SJSA1 (cell line): ENCODE measurements at regions not wholly inside any gene's neighbourhood (a gene's known extent, or its start where the extent isn't known, plus 50 kb on each side); places are given as distances from the start of the nearest gene placed in this dataset.

ENCODE experiments used
- DNase-seq, 2 experiments: peaks; one replicate each; pipeline ENCODE4 v3.0.0-alpha.2; 2015 to 2020; ENCODE audit warnings: low spot score in 2 of 2, low read depth in 1 of 2
- H3K27ac ChIP-seq: fragments of 250-450 bp; sonication (Bioruptor Pico); 2 replicates; pipeline ENCODE4 v1.5.1; 2020; ENCODE audit warnings: mild to moderate bottlenecking, moderate library complexity
- H3K27me3 ChIP-seq: fragments of 250-450 bp; sonication (Bioruptor Pico); replicated peaks from 2 replicates; pipeline ENCODE4 v1.5.1; 2020; ENCODE audit warnings: mild to moderate bottlenecking, moderate library complexity
- H3K36me3 ChIP-seq: fragments of 250-450 bp; sonication (Bioruptor Pico); 2 replicates; pipeline ENCODE4 v1.5.1; 2020; ENCODE audit warnings: mild to moderate bottlenecking
- H3K4me1 ChIP-seq: fragments of 250-450 bp; sonication (Bioruptor Pico); replicated peaks from 2 replicates; pipeline ENCODE4 v1.6.1; 2021; ENCODE audit warnings: mild to moderate bottlenecking
- H3K4me3 ChIP-seq: fragments of 250-450 bp; sonication (Bioruptor Pico); 2 replicates; pipeline ENCODE4 v1.5.1; 2020; ENCODE audit warnings: mild to moderate bottlenecking
- H3K9me3 ChIP-seq: fragments of 250-450 bp; sonication (Bioruptor Pico); replicated peaks from 2 replicates; pipeline ENCODE4 v1.5.1; 2020; ENCODE audit warnings: mild to moderate bottlenecking

DNA sequence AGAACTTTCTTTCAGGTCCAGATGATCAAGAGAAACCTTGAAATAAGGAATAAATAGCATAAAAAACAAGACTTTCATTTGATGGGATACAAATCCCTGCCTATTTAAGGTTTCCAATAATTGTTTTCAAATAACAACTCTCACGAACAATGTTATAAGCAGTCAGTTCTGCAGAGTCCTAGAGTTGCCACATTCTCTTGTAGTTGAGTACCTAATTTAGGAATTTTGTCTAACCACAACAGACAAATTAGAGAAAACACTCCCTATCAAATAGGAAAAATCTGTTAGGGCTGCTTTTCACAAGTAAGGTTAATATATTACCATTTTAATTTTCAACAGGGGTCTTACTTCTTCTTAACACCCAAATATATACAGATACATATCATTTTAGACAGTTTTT is 130.1 kb upstream of the CDH20 start:
- Histone ChIP-seq H3K9me3 (no peaks in the 10 kb centered on the region), H3K27me3 (no peaks in the 10 kb centered on the region; the same call in 1 of the 2 replicates), H3K27ac (no peak overlapping the region), H3K4me1 (no peaks in the 10 kb centered on the region), H3K36me3 (no peaks in the 10 kb centered on the region), H3K4me3 (no peak overlapping the region)
- DNase-seq, result no peak

DNA sequence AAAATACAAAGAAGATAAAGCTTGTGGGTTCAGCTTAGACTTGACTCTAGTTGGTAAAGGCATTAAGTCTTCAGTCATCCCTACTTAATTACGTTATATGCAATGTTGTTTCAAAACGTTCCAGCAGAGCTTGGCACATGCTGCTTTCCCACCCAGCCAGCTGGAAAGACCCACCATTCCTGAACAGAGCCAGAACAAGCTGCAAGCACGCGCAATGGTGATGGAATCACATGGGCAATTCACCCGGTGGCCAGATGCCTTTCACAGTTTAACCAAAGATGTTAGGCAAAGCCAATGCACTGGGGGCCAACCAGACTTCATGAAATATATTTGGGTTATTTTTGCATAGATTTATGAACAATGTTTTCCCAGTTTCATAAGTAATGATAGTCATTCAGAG is 123.4 kb upstream of the CDH20 start:
- Histone ChIP-seq H3K27ac (no peak overlapping the region), H3K27me3 (no peaks in the 10 kb centered on the region; the same call in 1 of the 2 replicates), H3K9me3 (no peaks in the 10 kb centered on the region), H3K4me1 (no peaks in the 10 kb centered on the region), H3K36me3 (no peaks in the 10 kb centered on the region), H3K4me3 (no peak overlapping the region)
- DNase-seq, result no peak

DNA sequence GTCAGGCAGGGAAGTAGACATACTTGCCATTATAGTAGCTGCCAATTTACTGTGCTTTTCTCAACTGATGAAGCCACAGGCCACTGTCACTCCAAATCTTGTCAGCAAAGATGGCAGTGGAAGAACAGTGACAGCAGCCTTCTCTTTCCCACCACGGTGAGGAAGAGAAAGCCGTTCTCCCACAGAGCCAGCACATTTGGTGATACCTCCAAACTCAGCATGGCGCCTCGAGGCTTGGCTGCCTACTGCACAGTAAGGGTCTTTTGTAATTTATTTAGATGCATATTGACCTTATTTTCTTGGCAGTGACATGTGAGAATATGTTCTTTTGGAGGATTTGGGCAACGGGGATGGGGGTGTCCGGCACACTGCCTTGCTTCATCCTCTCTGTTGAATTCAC is 117.2 kb upstream of the CDH20 start:
- no peak for DNase-seq
- Histone ChIP-seq H3K27me3 (no peaks in the 10 kb centered on the region), H3K4me3 (no peak overlapping the region), H3K36me3 (no peaks in the 10 kb centered on the region), H3K4me1 (no peaks in the 10 kb centered on the region), H3K9me3 (no peaks in the 10 kb centered on the region), H3K27ac (no peak overlapping the region)

DNA sequence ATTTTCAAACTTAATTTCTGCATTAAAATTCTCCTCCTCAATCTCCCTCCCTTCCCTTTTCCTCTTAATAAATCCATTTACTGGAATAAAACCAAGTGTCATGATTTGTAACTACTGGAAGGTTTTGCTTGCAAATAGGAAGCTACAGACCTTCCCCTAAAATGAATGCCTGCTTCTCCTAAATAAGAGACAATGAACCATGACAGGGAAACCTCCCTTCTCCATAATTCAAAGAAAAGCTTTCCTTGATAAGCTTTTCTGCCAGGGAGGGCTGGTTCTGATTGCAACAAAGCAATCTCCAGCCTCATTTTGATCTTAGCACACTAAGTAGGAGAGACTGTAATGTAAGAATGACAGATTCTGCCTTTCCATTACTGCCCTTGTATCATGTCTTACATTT is 111.0 kb upstream of the CDH20 start:
- no peak overlapping the region for H3K4me3 ChIP-seq
- no peaks in the 10 kb centered on the region for H3K27me3 ChIP-seq
- no peak for DNase-seq
- no peaks in the 10 kb centered on the region for H3K36me3 ChIP-seq
- no peaks in the 10 kb centered on the region for H3K9me3 ChIP-seq
- H3K27ac ChIP-seq, result no peak overlapping the region
- no peaks in the 10 kb centered on the region for H3K4me1 ChIP-seq

DNA sequence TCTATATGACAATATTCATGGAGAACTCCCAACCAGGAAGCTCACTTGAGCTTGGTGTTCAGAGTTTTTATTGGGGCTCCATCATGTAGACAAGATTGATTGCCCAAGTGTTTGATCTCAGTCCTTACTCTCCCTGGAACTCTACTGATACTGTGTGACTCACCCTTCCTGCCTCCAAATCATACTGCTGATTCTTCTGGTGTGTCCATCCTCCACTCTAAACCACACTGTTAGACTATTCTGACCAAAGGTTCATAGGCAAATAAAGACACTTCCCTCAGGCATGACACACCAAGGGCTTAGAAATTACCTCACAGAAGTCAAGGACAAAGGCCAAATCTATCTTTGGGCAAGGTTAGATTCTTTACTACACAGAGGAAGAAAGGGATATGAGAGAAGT is 107.9 kb upstream of the CDH20 start:
- Histone ChIP-seq H3K36me3 (no peaks in the 10 kb centered on the region), H3K4me3 (no peak overlapping the region), H3K4me1 (no peaks in the 10 kb centered on the region), H3K27me3 (0 out of 2 replicates have a peak, but pooled peaks cover 5% of the 10 kb centered on the region), H3K9me3 (no peaks in the 10 kb centered on the region), H3K27ac (no peak overlapping the region)
- DNase-seq, result no peak

DNA sequence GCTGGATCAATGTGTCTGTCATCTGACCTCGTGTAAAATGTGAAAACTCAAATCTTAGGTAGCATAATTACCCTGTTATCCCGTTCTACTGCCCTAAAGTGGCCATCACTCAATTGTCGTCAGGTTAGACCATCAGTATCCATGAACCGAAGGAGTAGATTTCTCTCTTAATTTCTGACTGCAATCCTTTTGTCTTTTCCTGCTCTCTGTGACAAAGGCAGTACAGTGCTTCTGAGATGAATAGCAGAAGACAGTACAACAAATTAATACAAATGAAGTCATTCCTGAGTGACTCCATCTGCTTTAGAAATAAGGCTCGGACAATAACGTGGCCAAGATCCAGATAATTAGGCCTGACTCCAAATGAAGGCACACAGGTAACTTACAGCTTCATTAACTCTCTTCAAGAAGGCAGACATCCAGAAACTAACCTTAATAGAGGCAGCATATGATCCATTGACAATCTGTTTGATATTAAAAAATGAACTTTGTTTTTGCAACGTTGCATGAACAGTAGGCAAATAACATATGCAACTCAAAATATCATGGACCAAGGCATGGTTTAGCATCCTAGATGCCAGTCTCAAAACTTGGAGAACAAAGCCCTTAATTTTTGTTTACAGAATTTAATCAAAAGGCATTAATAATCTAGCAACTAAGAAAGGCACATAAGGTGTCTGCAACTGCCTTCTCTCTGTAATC is 96.7 kb upstream of the CDH20 start:
- H3K4me3 ChIP-seq, result no peak overlapping the region
- DNase-seq, result no peak

DNA sequence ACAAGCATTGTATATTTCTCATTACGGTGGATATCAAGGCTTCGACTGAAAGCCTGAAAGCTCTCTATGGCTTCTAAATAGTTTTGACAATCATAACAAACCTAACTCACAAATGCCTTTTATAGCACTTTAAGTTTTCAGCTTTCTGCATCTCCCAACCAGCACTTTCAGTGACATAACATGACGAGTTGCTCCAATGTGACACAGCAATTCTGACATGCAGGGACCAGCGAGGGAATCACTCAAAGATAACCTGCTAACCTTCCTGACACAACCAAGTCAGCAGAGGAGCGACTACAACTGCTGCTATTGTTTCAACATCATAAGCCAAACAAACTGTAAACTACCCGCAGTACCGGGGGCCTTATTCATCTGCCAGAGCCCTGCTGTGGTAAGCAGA is 95.7 kb upstream of the CDH20 start:
- Histone ChIP-seq H3K27ac (no peak overlapping the region), H3K27me3 (peaks cover 5% of the 10 kb centered on the region; the same call in 1 of the 2 replicates), H3K36me3 (no peaks in the 10 kb centered on the region), H3K4me3 (no peak overlapping the region), H3K4me1 (no peaks in the 10 kb centered on the region), H3K9me3 (no peaks in the 10 kb centered on the region)
- DNase-seq, result no peak

More for the DNA sequence above, 96.7 kb upstream of the CDH20 start:
- Histone ChIP-seq H3K36me3 (no peaks in the 10 kb centered on the region), H3K27ac (no peak overlapping the region), H3K9me3 (no peaks in the 10 kb centered on the region), H3K4me1 (no peaks in the 10 kb centered on the region), H3K27me3 (peaks cover 5% of the 10 kb centered on the region; the same call in 1 of the 2 replicates)

DNA sequence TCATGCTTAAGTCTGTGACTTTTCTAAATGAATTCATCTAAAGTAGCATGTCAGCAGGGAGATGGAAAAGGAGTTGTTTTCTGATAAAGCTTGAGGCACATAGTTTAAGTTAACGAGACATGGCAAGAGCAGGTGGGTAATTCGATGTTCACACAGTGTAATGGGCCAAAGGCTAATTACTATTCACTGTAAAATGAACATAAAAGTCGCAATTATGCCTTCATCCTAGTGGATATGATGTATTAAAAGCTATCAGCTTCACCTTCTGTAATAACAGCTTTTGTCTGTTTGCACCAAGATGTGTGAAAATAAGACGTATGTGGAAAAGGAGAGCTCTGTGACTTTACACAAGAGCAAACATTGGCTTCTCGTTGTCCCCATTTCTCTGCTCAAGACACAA is 94.2 kb upstream of the CDH20 start:
- DNase-seq, result no peak
- peaks cover 5% of the 10 kb centered on the region; the same call in 1 of the 2 replicates for H3K27me3 ChIP-seq
- no peaks in the 10 kb centered on the region for H3K36me3 ChIP-seq

DNA sequence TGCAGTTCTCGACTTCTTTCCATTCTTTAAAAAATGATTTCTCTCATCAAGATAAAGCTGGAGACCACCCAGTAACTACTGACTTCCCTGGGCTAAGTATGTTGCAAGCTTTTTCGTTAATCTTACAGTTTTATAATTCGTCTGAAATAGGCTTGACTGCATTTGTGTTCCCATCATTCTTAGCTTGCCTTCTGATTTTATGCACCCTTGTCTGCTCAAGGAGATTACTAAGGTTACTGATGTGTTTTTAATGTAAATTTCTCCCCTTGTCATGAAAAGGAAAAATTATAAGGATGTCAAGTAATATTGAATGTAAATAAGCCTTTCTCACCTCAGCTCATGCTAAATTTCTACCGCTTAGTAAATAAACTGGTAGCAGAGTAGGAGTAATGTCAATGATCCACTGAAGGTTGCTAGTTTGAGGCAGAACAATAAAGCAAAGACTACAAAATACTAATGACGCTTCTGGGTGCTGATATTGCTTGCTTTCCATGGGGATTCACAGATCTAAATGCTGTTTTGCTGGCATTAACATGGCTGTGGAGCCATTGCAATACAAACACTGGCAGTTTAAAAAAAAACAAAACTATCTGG is 91.9 kb upstream of the CDH20 start:
- Histone ChIP-seq H3K4me3 (no peak overlapping the region), H3K27me3 (no peaks in the 10 kb centered on the region; the same call in 1 of the 2 replicates), H3K4me1 (no peaks in the 10 kb centered on the region)

More for the DNA sequence above, 94.2 kb upstream of the CDH20 start:
- H3K9me3 ChIP-seq, result no peaks in the 10 kb centered on the region
- no peak overlapping the region for H3K4me3 ChIP-seq
- H3K4me1 ChIP-seq, result no peaks in the 10 kb centered on the region
- no peak overlapping the region for H3K27ac ChIP-seq

DNA sequence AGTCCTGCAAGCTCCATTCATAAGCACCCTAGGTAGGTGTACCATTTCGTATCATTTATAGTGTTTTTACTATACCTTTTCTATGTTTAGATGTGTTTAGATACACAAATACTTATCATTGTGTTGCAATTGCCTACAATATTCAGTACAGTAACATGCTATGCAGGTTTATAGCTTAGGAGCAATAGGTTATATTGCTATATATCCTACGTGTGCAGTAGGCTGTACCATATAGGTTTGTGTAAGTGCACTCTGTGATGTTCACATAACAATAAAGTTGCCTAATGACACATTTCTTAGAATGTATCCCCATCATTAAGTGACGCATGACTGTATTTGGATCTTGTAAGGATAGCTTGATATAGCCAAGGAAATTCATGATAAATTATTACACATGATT is 88.6 kb upstream of the CDH20 start:
- Histone ChIP-seq H3K27me3 (no peaks in the 10 kb centered on the region; the same call in 1 of the 2 replicates), H3K4me1 (no peaks in the 10 kb centered on the region), H3K36me3 (no peaks in the 10 kb centered on the region), H3K27ac (no peak overlapping the region), H3K9me3 (no peaks in the 10 kb centered on the region), H3K4me3 (no peak overlapping the region)
- no peak for DNase-seq

More for the DNA sequence above, 91.9 kb upstream of the CDH20 start:
- Histone ChIP-seq H3K36me3 (no peaks in the 10 kb centered on the region), H3K9me3 (no peaks in the 10 kb centered on the region), H3K27ac (no peak overlapping the region)
- no peak for DNase-seq

DNA sequence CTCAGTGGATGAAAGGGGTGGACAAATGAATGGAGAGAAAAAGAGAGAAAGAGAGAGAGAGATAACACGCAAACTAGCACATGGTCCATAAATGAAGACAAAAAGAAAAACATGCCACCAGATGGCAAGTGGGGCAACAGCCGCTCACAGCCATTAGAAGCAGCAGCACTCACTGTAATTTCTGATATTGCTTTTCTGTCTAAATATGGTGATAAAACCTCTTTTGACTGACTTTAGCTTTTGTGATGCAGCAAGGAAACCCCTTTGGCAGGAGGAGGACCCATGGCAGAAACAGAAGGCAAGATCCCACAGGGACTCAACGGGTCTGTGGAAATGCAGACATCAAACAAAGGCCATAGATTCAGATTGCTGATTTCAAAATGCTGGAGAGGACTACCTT is 88.0 kb upstream of the CDH20 start:
- no peak overlapping the region for H3K27ac ChIP-seq
- no peaks in the 10 kb centered on the region for H3K9me3 ChIP-seq
- H3K27me3 ChIP-seq, result no peaks in the 10 kb centered on the region; the same call in 1 of the 2 replicates
- DNase-seq, result no peak
- H3K4me1 ChIP-seq, result no peaks in the 10 kb centered on the region
- no peak overlapping the region for H3K4me3 ChIP-seq
- H3K36me3 ChIP-seq, result no peaks in the 10 kb centered on the region

DNA sequence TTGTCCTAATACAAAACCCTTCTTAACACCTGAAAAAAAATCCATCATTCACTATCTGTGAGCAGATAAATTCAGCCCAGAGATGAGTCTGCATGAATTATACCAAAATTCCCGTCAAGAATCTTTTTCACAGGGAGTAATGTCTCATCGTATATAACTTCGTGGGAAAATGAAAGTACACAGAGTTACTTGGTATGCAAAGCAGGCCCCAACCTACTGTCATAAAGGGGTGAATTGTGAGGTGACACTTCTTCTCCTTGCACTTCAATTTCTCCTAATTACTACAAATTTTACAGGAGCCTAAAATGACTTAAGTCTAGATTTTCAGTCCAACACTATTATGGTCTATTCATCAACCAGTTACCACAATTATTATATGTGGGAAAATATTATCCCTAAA is 84.6 kb upstream of the CDH20 start:
- no peaks in the 10 kb centered on the region for H3K4me1 ChIP-seq
- no peak for DNase-seq
- H3K27ac ChIP-seq, result no peak overlapping the region
- H3K36me3 ChIP-seq, result no peaks in the 10 kb centered on the region
- no peak overlapping the region for H3K4me3 ChIP-seq
- H3K9me3 ChIP-seq, result no peaks in the 10 kb centered on the region
- H3K27me3 ChIP-seq, result no peaks in the 10 kb centered on the region

DNA sequence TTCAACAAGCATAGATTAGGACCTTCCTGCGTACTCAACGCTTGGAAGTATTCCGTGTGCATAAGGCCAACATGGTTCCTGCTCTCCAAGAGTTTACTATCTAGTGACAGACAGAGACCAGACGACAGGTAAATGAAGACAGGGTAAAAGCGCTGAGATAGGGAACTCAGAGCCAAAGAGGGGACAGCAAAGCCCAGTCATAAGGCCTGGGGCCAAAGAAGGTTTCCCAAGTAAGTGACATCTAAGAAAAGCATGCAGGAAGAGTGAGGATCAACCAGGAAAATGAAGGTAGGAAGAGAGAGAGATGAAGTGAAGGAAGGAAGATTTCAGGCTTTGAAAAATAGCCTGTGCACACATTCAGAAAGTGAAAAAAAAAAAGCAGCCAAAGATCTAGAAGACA is 76.9 kb upstream of the CDH20 start:
- Histone ChIP-seq H3K27ac (no peak overlapping the region), H3K4me3 (no peak overlapping the region), H3K4me1 (peaks cover 4% of the 10 kb centered on the region; the same call in 1 of the 2 replicates), H3K27me3 (no peaks in the 10 kb centered on the region), H3K36me3 (no peaks in the 10 kb centered on the region), H3K9me3 (no peaks in the 10 kb centered on the region)
- DNase-seq, result no peak

DNA sequence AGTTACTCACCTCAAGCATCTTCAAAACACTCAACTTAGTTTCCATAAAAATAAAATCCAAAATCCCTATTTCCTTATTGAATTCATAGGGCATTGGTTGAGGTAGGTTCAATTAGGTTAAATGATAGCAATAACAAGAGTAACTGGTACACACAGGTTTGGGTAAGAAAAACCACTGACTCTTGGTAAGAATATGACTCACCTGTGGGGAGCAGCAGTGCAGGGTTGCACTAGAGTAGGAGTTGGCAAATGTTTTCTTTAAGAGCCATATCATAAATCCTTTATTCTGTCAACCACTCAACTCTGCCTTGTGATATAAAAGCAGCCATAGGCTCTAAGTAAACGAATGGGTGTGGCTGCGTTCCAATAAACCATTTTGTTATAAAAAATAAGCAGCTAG is 71.4 kb upstream of the CDH20 start:
- Histone ChIP-seq H3K27ac (no peak overlapping the region), H3K4me3 (no peak overlapping the region), H3K27me3 (peaks cover 4% of the 10 kb centered on the region; the same call in 1 of the 2 replicates), H3K4me1 (peaks cover 4% of the 10 kb centered on the region; the same call in 1 of the 2 replicates), H3K36me3 (no peaks in the 10 kb centered on the region), H3K9me3 (no peaks in the 10 kb centered on the region)
- no peak for DNase-seq
